HG03575 (cell line): ENCODE measurements at regions not wholly inside any gene's neighbourhood (a gene's known extent, or its start where the extent isn't known, plus 50 kb on each side); places are given as distances from the start of the nearest gene placed in this dataset.

Experiments used
- ATAC-seq: cut with Tn5 transposase; IDR thresholded peaks from one replicate; pipeline ENCODE4 v1.9.1; 2021; ENCODE audit not compliant: unreplicated experiment, insufficient number of reproducible peaks, low FRiP score; ENCODE audit errors: extremely low read depth

- no peak for ATAC-seq
Observed at GRCh38 chr4:138727731-138728130, 287.9 kb upstream of the NOCT start.

GRCh38 chr4:138724530-138724929, 291.1 kb upstream of the NOCT start:
- ATAC-seq: no peak

- ATAC-seq: no peak
Observed at GRCh38 chr4:138716559-138717335, 298.8 kb upstream of the NOCT start.

GRCh38 chr4:138710297-138710696, 305.3 kb upstream of the NOCT start:
- no peak for ATAC-seq

GRCh38 chr4:138709859-138710258, 305.7 kb upstream of the NOCT start:
- no peak for ATAC-seq

- ATAC-seq: no peak
Observed at GRCh38 chr4:138707746-138708677, 307.6 kb upstream of the NOCT start.

GRCh38 chr4:138706201-138706600, 309.4 kb upstream of the NOCT start:
- no peak for ATAC-seq

- no peak for ATAC-seq
Observed at GRCh38 chr4:138702190-138702824, 313.3 kb upstream of the NOCT start.

- ATAC-seq: no peak
Observed at GRCh38 chr4:138698641-138699040, 316.9 kb upstream of the NOCT start.

- ATAC-seq: no peak
Observed at GRCh38 chr4:138697851-138698250, 317.7 kb upstream of the NOCT start.

- no peak for ATAC-seq
Observed at GRCh38 chr4:138696771-138697170, 318.8 kb upstream of the NOCT start.

- ATAC-seq: no peak
Observed at GRCh38 chr4:138696058-138696457, 319.5 kb upstream of the NOCT start.

- no peak for ATAC-seq
Observed at GRCh38 chr4:138693526-138693925, 322.1 kb upstream of the NOCT start.

- no peak for ATAC-seq
Observed at GRCh38 chr4:138692411-138692810, 323.2 kb upstream of the NOCT start.

- ATAC-seq: no peak
Observed at GRCh38 chr4:138689593-138689992, 326.0 kb upstream of the NOCT start.

GRCh38 chr4:138689187-138689586, 326.4 kb upstream of the NOCT start:
- no peak for ATAC-seq

- ATAC-seq: no peak
Observed at GRCh38 chr4:138688408-138689085, 327.0 kb upstream of the NOCT start.

- no peak for ATAC-seq
Observed at GRCh38 chr4:138686106-138686835, 329.3 kb upstream of the NOCT start.
